Spleen (tissue), 11 donors: ENCODE measurements at regions not wholly inside any gene's neighbourhood (a gene's known extent, or its start where the extent isn't known, plus 50 kb on each side); places are given as distances from the start of the nearest gene placed in this dataset.
"Not testable (repeated sequence)": the region's sequence is repeated elsewhere in the genome, so short reads cannot be mapped to it uniquely, and the experiment has no call there.

ENCODE experiments used
- DNase-seq: peaks from one replicate; pipeline ENCODE4 v3.0.0-alpha.2; 2020
- H3K27ac ChIP-seq, 8 donors: fragments of 200-600 bp; sonication (generic) in 7 of 8; 1 replicate in 4 of 8; 2 replicates in 4 of 8; pipeline versions ENCODE4 v1.5.0 to v1.8.0; 2016 to 2021; ENCODE audit warnings: inconsistent platforms in 4 of 8, mild to moderate bottlenecking in 4 of 8, moderate library complexity in 1 of 8
- H3K27me3 ChIP-seq, 7 donors: fragments of 200-600 bp; sonication (generic) in 6 of 7; replicated peaks in 1 of 7; 1 replicate in 4 of 7; 2 replicates in 3 of 7; pipeline versions ENCODE4 v1.5.0 to v1.8.0; 2016 to 2021; ENCODE audit warnings: inconsistent platforms in 3 of 7, mild to moderate bottlenecking in 1 of 7
- H3K36me3 ChIP-seq, 6 donors: fragments of 200-600 bp; sonication (generic) in 5 of 6; 1 replicate in 4 of 6; 2 replicates in 2 of 6; pipeline versions ENCODE4 v1.5.0 to v1.8.0; 2016 to 2021; ENCODE audit warnings: inconsistent platforms in 2 of 6
- H3K4me1 ChIP-seq, 6 donors: fragments of 200-600 bp; sonication (generic) in 5 of 6; 1 replicate in 3 of 6; 2 replicates in 3 of 6; pipeline versions ENCODE4 v1.5.0 to v1.8.0; 2016 to 2021; ENCODE audit warnings: inconsistent platforms in 3 of 6
- H3K4me3 ChIP-seq, 8 donors: fragments of 200-600 bp; sonication (generic) in 7 of 8; 1 replicate in 4 of 8; 2 replicates in 4 of 8; pipeline versions ENCODE4 v1.5.0 to v1.8.0; 2016 to 2021; ENCODE audit warnings: inconsistent platforms in 4 of 8, mild to moderate bottlenecking in 4 of 8, moderate library complexity in 2 of 8
- H3K9me3 ChIP-seq, 8 donors: fragments of 200-600 bp; sonication (generic) in 7 of 8; 1 replicate in 4 of 8; 2 replicates in 4 of 8; pipeline versions ENCODE4 v1.5.0 to v1.8.0; 2016 to 2021; ENCODE audit warnings: inconsistent platforms in 4 of 8
- POLR2A ChIP-seq, 3 donors: fragments of 450-650 bp; IDR thresholded peaks; one replicate each; pipeline ENCODE4 v1.5.1; 2017; ENCODE audit warnings: antibody characterized with exemption in 3 of 3, mild to moderate bottlenecking in 1 of 3
- POLR2AphosphoS5 ChIP-seq, 3 donors: sonication (generic); formaldehyde crosslinking; IDR thresholded peaks; one replicate each; pipeline ENCODE4 v1.5.1; 2017; ENCODE audit warnings: antibody characterized with exemption in 3 of 3
- WGBS, 5 donors: extraction: QIAGEN DNeasy Blood & Tissue Kit in 3 of 5; methylation state at CpG; one replicate each; pipeline versions ENCODE4 v1.1.5 to v1.1.7; 2013 to 2018; 5-methylcytosine and 5-hydroxymethylcytosine counted together
- intact Hi-C: fragments of 100-400 bp; cut with DNase I; formaldehyde crosslinking; loops from one replicate; pipeline ENCODE4 v1.15.0; 2023; ENCODE audit warnings: low total_unique reads
- TF ChIP-seq, protein P1 (sequence below), 11 experiments: fragments of 200-600 bp in 7 of 11; fragments of 450-650 bp in 4 of 11; sonication (generic) in 4 of 11; IDR thresholded peaks in 8 of 11; conservative IDR thresholded peaks in 3 of 11; 1 replicate in 7 of 11; 2 replicates in 4 of 11; pipeline versions ENCODE4 v1.4.0 to v1.8.0; 2016 to 2021; ENCODE audit warnings: antibody characterized with exemption in 11 of 11, inconsistent platforms in 4 of 11, mild to moderate bottlenecking in 1 of 11
- donor health status: healthy with polysubstance abuse.
- donor health status: DM: no; HTN: no; CAD: no; lungs with moderate emphysema.
- donor health status: DM: no; HTN: no; CAD: no.
- donor health status: Bipolar disorder and iron deficiency.
- donor health status: healthy.
- donor health status: DM: no; HTN: no; CAD: no.
- donor health status: DM: yes; HTN: yes; CAD: no.

DNA sequence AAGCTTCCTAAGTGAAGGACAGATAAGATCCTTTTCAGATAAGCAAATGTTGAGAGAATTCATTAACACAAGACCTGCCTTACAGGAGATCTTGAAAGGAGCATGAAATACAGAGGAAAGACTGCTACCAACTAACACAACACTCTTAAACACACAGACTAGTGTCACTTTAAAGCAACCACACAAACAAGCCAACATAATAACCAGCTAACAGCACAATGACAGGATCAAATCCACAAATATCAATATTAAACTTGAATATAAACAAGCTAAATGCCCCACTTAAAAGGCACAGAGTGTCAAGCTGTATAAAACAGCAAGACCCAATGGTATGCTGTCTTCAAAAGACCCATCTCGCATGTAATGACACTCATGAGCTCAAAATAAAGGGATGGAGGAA lies 70.8 kb upstream of the HMGXB4 start:
- DNase-seq = no peak
- 72 to 84% (median 81%) methylated on average over 1 of the region's 1 CpG for WGBS, 5 donors
- TF ChIP-seq POLR2AphosphoS5 (IDR thresholded peaks at IDR 0.05) = no peak
- TF ChIP-seq POLR2A (IDR thresholded peaks at IDR 0.05) = no peak
- TF ChIP-seq, protein P1, sequence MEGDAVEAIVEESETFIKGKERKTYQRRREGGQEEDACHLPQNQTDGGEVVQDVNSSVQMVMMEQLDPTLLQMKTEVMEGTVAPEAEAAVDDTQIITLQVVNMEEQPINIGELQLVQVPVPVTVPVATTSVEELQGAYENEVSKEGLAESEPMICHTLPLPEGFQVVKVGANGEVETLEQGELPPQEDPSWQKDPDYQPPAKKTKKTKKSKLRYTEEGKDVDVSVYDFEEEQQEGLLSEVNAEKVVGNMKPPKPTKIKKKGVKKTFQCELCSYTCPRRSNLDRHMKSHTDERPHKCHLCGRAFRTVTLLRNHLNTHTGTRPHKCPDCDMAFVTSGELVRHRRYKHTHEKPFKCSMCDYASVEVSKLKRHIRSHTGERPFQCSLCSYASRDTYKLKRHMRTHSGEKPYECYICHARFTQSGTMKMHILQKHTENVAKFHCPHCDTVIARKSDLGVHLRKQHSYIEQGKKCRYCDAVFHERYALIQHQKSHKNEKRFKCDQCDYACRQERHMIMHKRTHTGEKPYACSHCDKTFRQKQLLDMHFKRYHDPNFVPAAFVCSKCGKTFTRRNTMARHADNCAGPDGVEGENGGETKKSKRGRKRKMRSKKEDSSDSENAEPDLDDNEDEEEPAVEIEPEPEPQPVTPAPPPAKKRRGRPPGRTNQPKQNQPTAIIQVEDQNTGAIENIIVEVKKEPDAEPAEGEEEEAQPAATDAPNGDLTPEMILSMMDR (IDR thresholded peaks at IDR 0.05 in 8 of 11, conservative IDR thresholded peaks at IDR 0.05 in 3 of 11) = no peak

DNA sequence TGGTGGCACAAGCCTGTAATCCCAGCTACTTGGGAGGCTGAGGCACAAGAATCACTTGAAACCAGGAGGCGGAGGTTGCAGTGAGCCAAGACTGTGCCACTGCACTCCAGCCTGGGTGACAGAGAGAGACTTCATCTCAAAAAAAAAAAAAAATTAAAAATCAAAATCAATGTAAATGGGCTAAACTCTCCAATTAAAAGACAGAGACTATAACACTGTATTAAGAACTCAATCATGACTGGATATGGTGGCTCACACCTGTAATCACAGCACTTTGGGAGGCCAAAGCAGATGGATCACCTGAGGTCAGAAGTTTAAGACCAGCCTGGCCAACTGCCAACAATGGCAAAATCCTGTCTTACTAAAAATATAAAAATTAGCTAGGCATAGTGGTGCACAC lies 68.4 kb upstream of the HMGXB4 start:
- H3K4me3 ChIP-seq, H3K36me3 ChIP-seq, intact Hi-C loops, H3K27ac ChIP-seq, H3K4me1 ChIP-seq, DNase-seq, H3K27me3 ChIP-seq: not testable (repeated sequence)
- H3K9me3 ChIP-seq = peaks cover 7 to 37% (median 32%) of the 10 kb centered on the region in 8 donors
- 84 to 100% (median 95%) methylated on average over 1 of the region's 1 CpG for WGBS, 5 donors

More for the DNA sequence above, 70.8 kb upstream of the HMGXB4 start:
- Histone ChIP-seq H3K27ac (no peak overlapping the region), H3K36me3 (no peaks in the 10 kb centered on the region), H3K9me3 (peaks cover 7 to 43% (median 34%) of the 10 kb centered on the region in 8 donors), H3K4me1 (no peaks in the 10 kb centered on the region), H3K27me3 (no peaks in the 10 kb centered on the region), H3K4me3 (no peak overlapping the region)
- intact Hi-C loops = no loop called here

DNA sequence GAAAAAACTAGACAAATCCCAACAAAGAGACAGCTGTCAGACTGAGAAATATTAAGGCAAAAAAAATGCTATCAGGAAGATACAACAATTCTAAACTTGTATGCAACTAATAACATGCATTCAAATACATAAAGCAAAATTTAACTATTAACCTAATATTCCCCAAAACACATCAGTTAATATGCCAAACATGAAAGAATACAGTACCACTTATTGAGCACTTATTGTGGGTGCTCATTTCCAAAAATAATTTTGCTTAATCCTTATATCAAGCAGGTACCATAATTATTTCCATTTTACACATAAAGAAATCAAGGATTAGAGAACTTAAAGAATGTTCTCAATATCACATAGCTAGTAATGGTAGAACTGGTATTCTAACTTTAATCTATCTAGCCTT lies 67.7 kb upstream of the HMGXB4 start:
- Histone ChIP-seq H3K4me1 (no peaks in the 10 kb centered on the region), H3K9me3 (peaks cover 7 to 37% (median 32%) of the 10 kb centered on the region in 8 donors), H3K27me3 (peaks cover 0 to 7% (median 0%) of the 10 kb centered on the region in 7 donors), H3K27ac (no peak overlapping the region), H3K36me3 (no peaks in the 10 kb centered on the region), H3K4me3 (no peak overlapping the region)
- intact Hi-C loops = no loop called here
- DNase-seq = no peak
- TF ChIP-seq, protein P1 (IDR thresholded peaks at IDR 0.05 in 8 of 11, conservative IDR thresholded peaks at IDR 0.05 in 3 of 11) = no peak
- TF ChIP-seq POLR2AphosphoS5 (IDR thresholded peaks at IDR 0.05) (no peak), POLR2A (IDR thresholded peaks at IDR 0.05) (no peak)

DNA sequence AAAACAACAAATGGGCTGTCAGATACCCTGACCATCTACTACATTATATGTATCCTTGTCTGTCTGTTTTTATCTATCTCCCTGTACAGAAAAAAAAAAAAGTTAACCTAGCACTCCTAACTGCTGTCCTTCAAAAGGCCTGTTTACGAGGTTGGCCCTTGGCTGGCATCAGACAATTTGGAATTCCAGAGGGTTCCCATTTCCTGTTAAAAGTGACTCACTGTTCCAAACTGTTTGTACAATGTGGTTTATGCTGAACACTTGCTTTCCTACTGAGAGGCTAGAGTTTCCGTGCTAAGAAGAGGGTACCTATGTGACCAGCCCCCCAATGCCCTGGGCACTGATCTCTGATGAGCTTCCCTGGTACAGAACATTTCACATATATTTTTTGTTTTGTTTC lies 65.9 kb upstream of the HMGXB4 start:
- no peak overlapping the region for H3K4me3 ChIP-seq
- intact Hi-C loops = no loop called here
- WGBS, 5 donors = 40 to 67% (median 55%) methylated on average over 2 of the region's 2 CpGs
- no peak for TF ChIP-seq POLR2A (IDR thresholded peaks at IDR 0.05)
- TF ChIP-seq POLR2AphosphoS5 (IDR thresholded peaks at IDR 0.05) = no peak
- TF ChIP-seq, protein P1 (IDR thresholded peaks at IDR 0.05 in 8 of 11, conservative IDR thresholded peaks at IDR 0.05 in 3 of 11) = no peak
- H3K27ac ChIP-seq = no peak overlapping the region
- H3K9me3 ChIP-seq = peaks cover 7 to 37% (median 32%) of the 10 kb centered on the region in 8 donors
- no peaks in the 10 kb centered on the region for H3K4me1 ChIP-seq
- H3K27me3 ChIP-seq = peaks cover 0 to 14% (median 0%) of the 10 kb centered on the region in 7 donors
- H3K36me3 ChIP-seq = no peaks in the 10 kb centered on the region
- DNase-seq = no peak
